RWPE2 (cell line): ENCODE measurements at regions not wholly inside any gene's neighbourhood (a gene's known extent, or its start where the extent isn't known, plus 50 kb on each side); places are given as distances from the start of the nearest gene placed in this dataset.

Experiments
- ATAC-seq: fragments of 200-7000 bp; cut with Tn5 transposase; 3 replicates; pipeline ENCODE4 v1.9.1; 2021; ENCODE audit warnings: low read depth
- DNase-seq: peaks from one replicate; pipeline ENCODE4 v3.0.0-alpha.2; 2020; ENCODE audit warnings: low spot score
- H3K27ac ChIP-seq: fragments of 450-650 bp; 2 replicates; pipeline ENCODE4 v1.5.1; 2017; ENCODE audit warnings: mild to moderate bottlenecking; ENCODE audit not compliant: poor library complexity, severe bottlenecking
- H3K27me3 ChIP-seq: fragments of 250-450 bp; sonication (Bioruptor Pico); 2 replicates; pipeline ENCODE4 v1.5.1; 2021; ENCODE audit warnings: mild to moderate bottlenecking, moderate library complexity; ENCODE audit not compliant: insufficient read depth, poor library complexity, severe bottlenecking
- H3K36me3 ChIP-seq: fragments of 250-450 bp; sonication (Bioruptor Pico); 2 replicates; pipeline ENCODE4 v1.5.1; 2020; ENCODE audit warnings: low read depth, mild to moderate bottlenecking, moderate library complexity
- H3K4me1 ChIP-seq: fragments of 250-450 bp; sonication (Bioruptor Pico); 2 replicates; pipeline ENCODE4 v1.5.1; 2021; ENCODE audit warnings: mild to moderate bottlenecking, moderate library complexity; ENCODE audit not compliant: insufficient read depth, poor library complexity, severe bottlenecking
- H3K4me3 ChIP-seq: fragments of 250-450 bp; sonication (Bioruptor Pico); 2 replicates; pipeline ENCODE4 v1.5.1; 2021; ENCODE audit warnings: mild to moderate bottlenecking, moderate library complexity; ENCODE audit not compliant: severe bottlenecking
- H3K9me3 ChIP-seq: fragments of 250-450 bp; sonication (Bioruptor Pico); 2 replicates; pipeline ENCODE4 v1.5.1; 2021; ENCODE audit warnings: mild to moderate bottlenecking, moderate library complexity; ENCODE audit not compliant: severe bottlenecking
- TF ChIP-seq, protein P1 (sequence below): fragments of 450-650 bp; IDR thresholded peaks from one replicate; pipeline ENCODE4 v1.5.1; 2017; ENCODE audit warnings: mild to moderate bottlenecking, moderate library complexity; ENCODE audit not compliant: poor library complexity, severe bottlenecking

DNA sequence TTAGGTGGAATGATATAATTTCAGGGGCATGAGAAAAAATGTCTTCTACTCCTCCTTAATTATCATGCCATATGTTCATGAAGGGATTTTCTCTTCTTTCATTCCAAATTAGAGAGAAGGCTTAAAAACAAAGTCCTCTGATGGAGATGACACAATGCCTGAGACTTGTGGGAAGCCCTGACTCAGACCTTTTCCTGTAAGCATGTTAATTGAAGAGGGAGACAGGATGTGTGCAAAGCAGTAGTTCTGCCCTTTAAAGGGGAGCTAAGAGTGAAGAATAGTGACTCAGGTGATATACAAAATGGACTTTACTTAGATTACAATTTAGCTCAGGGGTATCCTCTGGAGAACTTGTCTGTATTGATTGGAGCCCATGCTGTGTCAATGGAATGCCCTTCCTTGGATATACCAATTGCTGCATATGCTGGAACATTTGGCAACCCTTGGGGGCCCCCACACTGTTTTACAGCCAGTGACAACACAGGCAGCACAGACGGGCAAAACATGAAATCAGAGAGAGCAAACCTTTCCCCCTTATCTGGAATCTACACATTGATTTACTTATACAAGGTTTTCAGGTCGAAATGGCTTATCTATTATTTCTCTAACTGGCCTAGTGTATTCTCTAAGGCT, 81.3 kb downstream of the IZUMO3 start:
- H3K4me3 ChIP-seq = no peak overlapping the region
- no peaks in the 10 kb centered on the region for H3K9me3 ChIP-seq
- peak; percentile 100 for ATAC-seq
- peak overlapping the region; percentile 22 for H3K27ac ChIP-seq
- H3K27me3 ChIP-seq = no peaks in the 10 kb centered on the region
- TF ChIP-seq, protein P1, sequence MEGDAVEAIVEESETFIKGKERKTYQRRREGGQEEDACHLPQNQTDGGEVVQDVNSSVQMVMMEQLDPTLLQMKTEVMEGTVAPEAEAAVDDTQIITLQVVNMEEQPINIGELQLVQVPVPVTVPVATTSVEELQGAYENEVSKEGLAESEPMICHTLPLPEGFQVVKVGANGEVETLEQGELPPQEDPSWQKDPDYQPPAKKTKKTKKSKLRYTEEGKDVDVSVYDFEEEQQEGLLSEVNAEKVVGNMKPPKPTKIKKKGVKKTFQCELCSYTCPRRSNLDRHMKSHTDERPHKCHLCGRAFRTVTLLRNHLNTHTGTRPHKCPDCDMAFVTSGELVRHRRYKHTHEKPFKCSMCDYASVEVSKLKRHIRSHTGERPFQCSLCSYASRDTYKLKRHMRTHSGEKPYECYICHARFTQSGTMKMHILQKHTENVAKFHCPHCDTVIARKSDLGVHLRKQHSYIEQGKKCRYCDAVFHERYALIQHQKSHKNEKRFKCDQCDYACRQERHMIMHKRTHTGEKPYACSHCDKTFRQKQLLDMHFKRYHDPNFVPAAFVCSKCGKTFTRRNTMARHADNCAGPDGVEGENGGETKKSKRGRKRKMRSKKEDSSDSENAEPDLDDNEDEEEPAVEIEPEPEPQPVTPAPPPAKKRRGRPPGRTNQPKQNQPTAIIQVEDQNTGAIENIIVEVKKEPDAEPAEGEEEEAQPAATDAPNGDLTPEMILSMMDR = no peak
- no peak for DNase-seq
- H3K36me3 ChIP-seq = no peaks in the 10 kb centered on the region
- peaks cover 10% of the 10 kb centered on the region for H3K4me1 ChIP-seq

DNA sequence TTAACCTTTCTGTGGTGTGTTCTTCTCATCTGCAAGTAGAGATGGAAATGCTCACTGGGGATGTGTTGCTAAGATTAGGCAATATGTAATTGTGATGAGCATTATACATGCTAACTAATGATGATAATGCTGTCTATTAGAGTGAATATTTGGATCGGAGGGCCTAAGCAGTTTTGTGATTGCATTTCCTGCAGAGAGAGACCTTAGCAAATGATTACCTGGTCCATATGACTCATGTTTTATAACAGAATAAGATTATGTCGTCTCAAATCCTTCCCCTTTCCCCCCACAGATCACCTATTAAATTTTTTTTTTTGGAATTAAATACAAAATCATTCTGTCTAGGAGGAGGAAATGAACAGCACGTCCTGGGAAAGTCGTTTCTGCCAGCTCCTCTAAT, 82.7 kb downstream of the IZUMO3 start:
- DNase-seq = no peak
- H3K27ac ChIP-seq = no peak overlapping the region
- no peaks in the 10 kb centered on the region for H3K36me3 ChIP-seq
- TF ChIP-seq, protein P1 = no peak
- no peaks in the 10 kb centered on the region for H3K9me3 ChIP-seq
- H3K4me3 ChIP-seq = no peak overlapping the region
- no peaks in the 10 kb centered on the region for H3K27me3 ChIP-seq
- no peak for ATAC-seq
- H3K4me1 ChIP-seq = peaks cover 10% of the 10 kb centered on the region

DNA sequence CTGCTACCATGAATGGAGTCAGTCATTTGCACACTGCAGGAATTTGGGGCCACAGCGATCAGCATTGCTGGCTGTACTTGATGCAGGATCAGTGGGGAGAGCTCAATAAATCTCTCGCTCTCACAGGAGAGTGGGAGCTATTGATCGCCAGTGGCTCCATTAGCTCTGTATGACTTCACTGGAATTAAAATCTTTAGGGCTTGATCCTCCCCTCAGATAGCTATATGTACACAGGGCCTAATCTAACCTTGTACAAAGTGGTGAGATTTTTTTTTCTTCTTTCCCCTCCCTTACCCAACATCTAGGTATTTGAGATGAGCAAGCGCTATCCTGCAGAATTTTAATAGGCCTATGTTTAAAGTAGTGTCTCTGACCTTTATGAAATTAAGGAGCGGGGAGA, 84.9 kb downstream of the IZUMO3 start:
- Histone ChIP-seq H3K4me3 (no peak overlapping the region), H3K36me3 (no peaks in the 10 kb centered on the region), H3K4me1 (peaks cover 10% of the 10 kb centered on the region), H3K27ac (no peak overlapping the region), H3K27me3 (no peaks in the 10 kb centered on the region), H3K9me3 (no peaks in the 10 kb centered on the region)
- TF ChIP-seq, protein P1 = no peak
- no peak for ATAC-seq
- DNase-seq = no peak

DNA sequence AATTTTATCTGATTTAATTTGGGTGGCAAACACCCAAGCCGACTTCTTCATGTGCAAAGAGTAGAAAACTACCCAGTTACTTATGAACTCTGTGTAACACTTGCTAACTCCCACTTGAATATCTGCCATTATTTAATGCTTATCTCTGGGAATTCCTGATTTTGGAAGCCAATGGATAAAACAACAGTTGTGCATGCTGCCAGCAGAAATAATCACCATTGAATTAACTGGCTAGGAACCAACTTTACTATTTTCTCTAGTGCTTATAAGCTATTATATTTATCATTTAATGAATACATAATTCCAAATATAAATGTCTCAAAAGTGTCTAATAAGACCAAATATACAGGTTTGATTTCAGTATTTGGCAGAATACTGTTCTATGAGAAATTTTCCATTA, 85.7 kb downstream of the IZUMO3 start:
- Histone ChIP-seq H3K27ac (no peak overlapping the region), H3K4me3 (no peak overlapping the region), H3K36me3 (no peaks in the 10 kb centered on the region), H3K27me3 (no peaks in the 10 kb centered on the region), H3K9me3 (no peaks in the 10 kb centered on the region), H3K4me1 (peaks cover 10% of the 10 kb centered on the region)
- TF ChIP-seq, protein P1 = no peak
- no peak for ATAC-seq
- DNase-seq = no peak

DNA sequence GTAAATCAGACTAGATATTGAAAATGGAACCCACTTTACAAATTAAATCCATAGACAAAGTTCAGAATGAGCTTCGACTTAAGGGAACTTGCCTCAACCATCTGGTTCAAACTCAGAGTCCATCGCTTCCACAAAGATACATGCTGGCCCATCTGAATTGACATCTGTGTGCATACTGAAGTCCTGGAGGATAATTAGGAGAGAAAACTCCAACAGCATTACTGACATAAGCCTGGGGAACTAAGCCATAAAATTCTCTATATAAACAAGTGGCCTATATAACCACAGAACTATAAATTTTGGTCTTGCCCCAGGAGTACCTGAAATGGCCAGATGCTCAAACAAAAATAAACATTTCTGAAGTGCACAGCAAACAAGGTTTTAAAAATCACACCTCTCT, 94.4 kb downstream of the IZUMO3 start:
- Histone ChIP-seq H3K4me1 (no peaks in the 10 kb centered on the region), H3K27ac (no peak overlapping the region), H3K4me3 (no peak overlapping the region), H3K9me3 (no peaks in the 10 kb centered on the region), H3K27me3 (no peaks in the 10 kb centered on the region), H3K36me3 (no peaks in the 10 kb centered on the region)
- no peak for DNase-seq
- ATAC-seq = no peak
- TF ChIP-seq, protein P1 = no peak
